ENCODE measurements at regions not wholly inside any gene's neighbourhood (a gene's known extent, or its start where the extent isn't known, plus 50 kb on each side); places are given as distances from the start of the nearest gene placed in this dataset.

GRCh38 chr11:112465433-112466024 is 204.9 kb upstream of the PLET1 start:
- H3K4me1 Mint-ChIP-seq = no peaks in the 10 kb centered on the region
- no peak overlapping the region for H3K4me3 Mint-ChIP-seq
- H3K9me3 ChIP-seq (ENCODE audit: control insufficient read depth, insufficient read depth, low read length) = no peaks in the 10 kb centered on the region
- no peaks in the 10 kb centered on the region for H3K4me1 ChIP-seq (ENCODE audit: control insufficient read depth, insufficient read depth, low read length)
- H3K27me3 ChIP-seq (ENCODE audit: control insufficient read depth, insufficient read depth, low read length) = peaks cover 2% of the 10 kb centered on the region
- no peaks in the 10 kb centered on the region for H3K9me3 Mint-ChIP-seq
- no peaks in the 10 kb centered on the region for H3K36me3 ChIP-seq (ENCODE audit: control insufficient read depth, insufficient read depth, low read length)
- H3K27me3 Mint-ChIP-seq (ENCODE audit: low read depth in 2 of 2) = peaks cover 15 to 30% of the 10 kb centered on the region in 2 donors
- no peak overlapping the region for H3K27ac ChIP-seq (ENCODE audit: low read length)
- 85% methylated on average over 6 of the region's 6 CpGs for WGBS (ENCODE audit: insufficient coverage)
- H3K27ac Mint-ChIP-seq = no peak overlapping the region
- H3K36me3 Mint-ChIP-seq = no peaks in the 10 kb centered on the region
- intact Hi-C loops (cut with micrococcal nuclease) = no loop called here
- DNase-seq (no peak), ATAC-seq (no peak)
- TF ChIP-seq CTCF (IDR thresholded peaks at IDR 0.05) = no peak
- no peak overlapping the region for H3K4me3 ChIP-seq (ENCODE audit: low read length)

DNA sequence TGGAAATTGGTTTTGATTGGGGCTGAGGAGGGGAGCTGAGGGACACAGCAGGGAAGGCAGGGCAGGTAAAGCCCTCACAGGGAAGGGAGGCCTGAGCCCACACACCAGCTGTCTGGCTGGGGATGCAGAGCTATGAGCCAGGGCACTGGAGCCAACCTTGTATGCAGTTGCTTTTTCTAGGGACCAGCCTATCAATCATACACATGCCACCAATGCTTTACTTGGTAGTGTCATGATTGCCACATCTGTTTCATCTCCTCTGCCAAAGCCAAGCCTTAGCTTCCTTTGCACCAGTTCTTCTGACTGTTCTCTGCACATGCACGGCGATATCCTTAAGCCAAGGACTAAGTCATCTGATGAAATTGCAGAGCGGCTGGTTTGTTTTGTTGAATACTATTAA is 207.1 kb upstream of the PLET1 start:
- Histone ChIP-seq H3K27ac (ENCODE audit: low read length) (no peak overlapping the region), H3K4me3 (ENCODE audit: low read length) (no peak overlapping the region), H3K27me3 (ENCODE audit: control insufficient read depth, insufficient read depth, low read length) (peaks cover 2% of the 10 kb centered on the region), H3K36me3 (ENCODE audit: control insufficient read depth, insufficient read depth, low read length) (no peaks in the 10 kb centered on the region), H3K9me3 (ENCODE audit: control insufficient read depth, insufficient read depth, low read length) (no peaks in the 10 kb centered on the region), H3K4me1 (ENCODE audit: control insufficient read depth, insufficient read depth, low read length) (no peaks in the 10 kb centered on the region)
- Mint-ChIP-seq H3K27me3 (ENCODE audit: low read depth in 2 of 2) (peaks cover 15 to 23% of the 10 kb centered on the region in 2 donors), H3K27ac (no peak overlapping the region), H3K36me3 (no peaks in the 10 kb centered on the region), H3K9me3 (no peaks in the 10 kb centered on the region), H3K4me1 (no peaks in the 10 kb centered on the region), H3K4me3 (no peak overlapping the region)
- 100% methylated on average over 3 of the region's 3 CpGs for WGBS (ENCODE audit: insufficient coverage)
- intact Hi-C loops (cut with micrococcal nuclease) = no loop called here
- TF ChIP-seq CTCF (IDR thresholded peaks at IDR 0.05) = no peak
- no peak for DNase-seq
- no peak for ATAC-seq

GRCh38 chr11:112469376-112469775 is 208.7 kb upstream of the PLET1 start:
- H3K4me3 Mint-ChIP-seq = no peak overlapping the region
- no peak for TF ChIP-seq CTCF (IDR thresholded peaks at IDR 0.05)

GRCh38 chr11:112470355-112470754 is 209.7 kb upstream of the PLET1 start:
- Histone ChIP-seq H3K36me3 (ENCODE audit: control insufficient read depth, insufficient read depth, low read length) (no peaks in the 10 kb centered on the region), H3K27ac (ENCODE audit: low read length) (no peak overlapping the region), H3K27me3 (ENCODE audit: control insufficient read depth, insufficient read depth, low read length) (no peaks in the 10 kb centered on the region), H3K4me3 (ENCODE audit: low read length) (no peak overlapping the region), H3K9me3 (ENCODE audit: control insufficient read depth, insufficient read depth, low read length) (no peaks in the 10 kb centered on the region), H3K4me1 (ENCODE audit: control insufficient read depth, insufficient read depth, low read length) (no peaks in the 10 kb centered on the region)
- no CpG with 5 or more reads among the region's 4 CpGs for WGBS (ENCODE audit: insufficient coverage)
- H3K4me1 Mint-ChIP-seq = no peaks in the 10 kb centered on the region
- H3K27me3 Mint-ChIP-seq (ENCODE audit: low read depth in 2 of 2) = peaks cover 10 to 11% of the 10 kb centered on the region in 2 donors
- ATAC-seq (no peak), DNase-seq (no peak)
- no peaks in the 10 kb centered on the region for H3K36me3 Mint-ChIP-seq
- no peaks in the 10 kb centered on the region for H3K9me3 Mint-ChIP-seq
- H3K27ac Mint-ChIP-seq = no peak overlapping the region
- no peak for TF ChIP-seq CTCF (IDR thresholded peaks at IDR 0.05)
- intact Hi-C loops (cut with micrococcal nuclease) = no loop called here
- H3K4me3 Mint-ChIP-seq = no peak overlapping the region

More at GRCh38 chr11:112469376-112469775, 208.7 kb upstream of the PLET1 start:
- Mint-ChIP-seq H3K27ac (no peak overlapping the region), H3K27me3 (ENCODE audit: low read depth in 2 of 2) (peaks cover 15 to 17% of the 10 kb centered on the region in 2 donors), H3K9me3 (no peaks in the 10 kb centered on the region), H3K36me3 (no peaks in the 10 kb centered on the region), H3K4me1 (no peaks in the 10 kb centered on the region)
- H3K36me3 ChIP-seq (ENCODE audit: control insufficient read depth, insufficient read depth, low read length) = no peaks in the 10 kb centered on the region
- no peaks in the 10 kb centered on the region for H3K4me1 ChIP-seq (ENCODE audit: control insufficient read depth, insufficient read depth, low read length)
- DNase-seq (no peak), ATAC-seq (no peak)
- intact Hi-C loops (cut with micrococcal nuclease) = no loop called here
- no peaks in the 10 kb centered on the region for H3K27me3 ChIP-seq (ENCODE audit: control insufficient read depth, insufficient read depth, low read length)
- 85% methylated on average over 4 of the region's 4 CpGs for WGBS (ENCODE audit: insufficient coverage)
- H3K4me3 ChIP-seq (ENCODE audit: low read length) = no peak overlapping the region
- no peak overlapping the region for H3K27ac ChIP-seq (ENCODE audit: low read length)
- H3K9me3 ChIP-seq (ENCODE audit: control insufficient read depth, insufficient read depth, low read length) = no peaks in the 10 kb centered on the region

Data from natural killer cell (primary cell).